Astrocyte of the cerebellum (primary cell): ENCODE measurements at regions not wholly inside any gene's neighbourhood (a gene's known extent, or its start where the extent isn't known, plus 50 kb on each side); places are given as distances from the start of the nearest gene placed in this dataset.

Experiments used
- DNase-seq: peaks from one replicate; pipeline ENCODE4 v3.0.0-alpha.2; 2011; ENCODE audit warnings: low read depth
- H3K4me3 ChIP-seq: 2 replicates; pipeline ENCODE4 v1.5.1; 2011; ENCODE audit warnings: mild to moderate bottlenecking, low read depth, low read length, moderate library complexity
- in situ Hi-C: cut with HindIII; loops from 2 replicates; pipeline ENCODE4 v1.10.0; 2017; ENCODE audit warnings: low sequenced_read_pairs
- TF ChIP-seq, protein P1 (sequence below): IDR thresholded peaks from 2 replicates; pipeline ENCODE4 v1.5.1; 2012; ENCODE audit warnings: low read length, low read depth, moderate library complexity, mild to moderate bottlenecking; ENCODE audit errors: missing control alignments

DNA sequence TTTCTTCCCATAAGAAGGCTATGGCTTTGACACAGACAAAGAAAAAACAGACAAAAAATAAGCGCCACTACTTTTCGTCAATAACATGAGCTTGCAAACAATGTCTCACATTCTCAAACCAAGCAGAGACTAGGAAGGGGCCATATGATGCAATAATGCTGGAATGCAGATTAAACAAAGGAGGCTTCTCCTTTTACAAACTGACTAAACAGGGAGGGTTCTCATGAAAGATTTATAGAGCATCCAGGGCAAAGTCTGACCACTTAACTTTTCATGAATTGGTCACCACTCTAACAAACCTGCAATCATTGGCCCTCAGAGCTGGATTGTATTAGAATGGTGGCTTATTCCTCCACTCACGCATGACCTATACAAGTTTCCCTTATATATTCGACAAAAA lies 663.3 kb upstream of the CHAC2 start:
- in situ Hi-C loops: no loop called here
- peak; percentile 57 for DNase-seq
- TF ChIP-seq, protein P1, sequence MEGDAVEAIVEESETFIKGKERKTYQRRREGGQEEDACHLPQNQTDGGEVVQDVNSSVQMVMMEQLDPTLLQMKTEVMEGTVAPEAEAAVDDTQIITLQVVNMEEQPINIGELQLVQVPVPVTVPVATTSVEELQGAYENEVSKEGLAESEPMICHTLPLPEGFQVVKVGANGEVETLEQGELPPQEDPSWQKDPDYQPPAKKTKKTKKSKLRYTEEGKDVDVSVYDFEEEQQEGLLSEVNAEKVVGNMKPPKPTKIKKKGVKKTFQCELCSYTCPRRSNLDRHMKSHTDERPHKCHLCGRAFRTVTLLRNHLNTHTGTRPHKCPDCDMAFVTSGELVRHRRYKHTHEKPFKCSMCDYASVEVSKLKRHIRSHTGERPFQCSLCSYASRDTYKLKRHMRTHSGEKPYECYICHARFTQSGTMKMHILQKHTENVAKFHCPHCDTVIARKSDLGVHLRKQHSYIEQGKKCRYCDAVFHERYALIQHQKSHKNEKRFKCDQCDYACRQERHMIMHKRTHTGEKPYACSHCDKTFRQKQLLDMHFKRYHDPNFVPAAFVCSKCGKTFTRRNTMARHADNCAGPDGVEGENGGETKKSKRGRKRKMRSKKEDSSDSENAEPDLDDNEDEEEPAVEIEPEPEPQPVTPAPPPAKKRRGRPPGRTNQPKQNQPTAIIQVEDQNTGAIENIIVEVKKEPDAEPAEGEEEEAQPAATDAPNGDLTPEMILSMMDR: no peak
- no peak overlapping the region for H3K4me3 ChIP-seq

DNA sequence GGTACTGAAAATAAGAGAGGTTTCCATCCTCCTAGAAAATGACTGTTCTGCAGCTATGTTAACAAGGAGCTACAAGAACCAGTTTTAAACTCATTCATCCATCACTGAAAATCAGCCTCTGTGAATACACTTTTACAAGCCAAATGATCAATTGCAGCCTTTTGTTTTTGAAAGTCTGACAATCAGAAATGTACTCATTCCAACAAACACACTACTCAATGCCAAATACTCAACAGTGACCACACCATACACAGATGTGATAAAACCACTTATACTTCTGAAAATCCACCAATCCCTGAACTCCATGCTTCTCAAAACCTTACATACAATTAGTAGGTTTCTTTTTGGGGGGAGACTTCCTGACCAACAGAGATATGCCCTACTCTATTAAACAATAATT lies 663.9 kb upstream of the CHAC2 start:
- in situ Hi-C loops: no loop called here

GRCh38 chr2:53098696-53099078 lies 668.9 kb upstream of the CHAC2 start:
- in situ Hi-C loops: no loop called here
- DNase-seq: no peak
- no peak overlapping the region for H3K4me3 ChIP-seq
- TF ChIP-seq, protein P1: no peak

More for the DNA sequence above, 663.9 kb upstream of the CHAC2 start:
- TF ChIP-seq, protein P1: no peak
- no peak overlapping the region for H3K4me3 ChIP-seq
- DNase-seq: peak; percentile 11

GRCh38 chr2:53096351-53096750 lies 671.3 kb upstream of the CHAC2 start:
- no peak for DNase-seq
- H3K4me3 ChIP-seq: no peak overlapping the region
- TF ChIP-seq, protein P1: no peak
- in situ Hi-C loops: no loop called here

DNA sequence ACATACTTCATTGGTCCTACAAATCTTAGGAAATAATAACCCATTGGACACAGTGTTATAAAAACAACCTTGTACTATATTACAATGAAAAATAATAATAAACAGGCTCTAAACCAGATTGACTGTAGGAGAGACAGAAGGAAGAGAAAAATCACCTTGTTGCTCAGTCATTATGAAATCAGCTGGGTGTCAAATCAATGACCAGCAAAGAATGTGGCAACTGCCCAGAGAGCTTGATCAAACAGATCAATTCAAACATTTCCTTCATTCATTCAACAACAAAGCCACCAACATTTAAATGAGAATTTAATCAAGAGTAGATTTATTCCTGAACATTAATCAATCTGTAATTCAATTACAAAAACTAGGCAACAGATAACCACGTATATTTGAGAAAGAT lies 671.9 kb upstream of the CHAC2 start:
- in situ Hi-C loops: no loop called here
- no peak overlapping the region for H3K4me3 ChIP-seq
- TF ChIP-seq, protein P1: no peak
- DNase-seq: no peak

GRCh38 chr2:53095227-53095626 lies 672.4 kb upstream of the CHAC2 start:
- no peak overlapping the region for H3K4me3 ChIP-seq
- TF ChIP-seq, protein P1: no peak
- in situ Hi-C loops: no loop called here
- no peak for DNase-seq

GRCh38 chr2:53093355-53093754 lies 674.2 kb upstream of the CHAC2 start:
- in situ Hi-C loops: no loop called here
- no peak for DNase-seq
- H3K4me3 ChIP-seq: no peak overlapping the region
- TF ChIP-seq, protein P1: no peak
